Spleen (tissue), 11 donors: ENCODE measurements at regions not wholly inside any gene's neighbourhood (a gene's known extent, or its start where the extent isn't known, plus 50 kb on each side); places are given as distances from the start of the nearest gene placed in this dataset.

Experiments
- DNase-seq: peaks from one replicate; pipeline ENCODE4 v3.0.0-alpha.2; 2020
- H3K27ac ChIP-seq, 8 donors: fragments of 200-600 bp; sonication (generic) in 7 of 8; 1 replicate in 4 of 8; 2 replicates in 4 of 8; pipeline versions ENCODE4 v1.5.0 to v1.8.0; 2016 to 2021; ENCODE audit warnings: inconsistent platforms in 4 of 8, mild to moderate bottlenecking in 4 of 8, moderate library complexity in 1 of 8
- H3K27me3 ChIP-seq, 7 donors: fragments of 200-600 bp; sonication (generic) in 6 of 7; replicated peaks in 1 of 7; 1 replicate in 4 of 7; 2 replicates in 3 of 7; pipeline versions ENCODE4 v1.5.0 to v1.8.0; 2016 to 2021; ENCODE audit warnings: inconsistent platforms in 3 of 7, mild to moderate bottlenecking in 1 of 7
- H3K36me3 ChIP-seq, 6 donors: fragments of 200-600 bp; sonication (generic) in 5 of 6; 1 replicate in 4 of 6; 2 replicates in 2 of 6; pipeline versions ENCODE4 v1.5.0 to v1.8.0; 2016 to 2021; ENCODE audit warnings: inconsistent platforms in 2 of 6
- H3K4me1 ChIP-seq, 6 donors: fragments of 200-600 bp; sonication (generic) in 5 of 6; 1 replicate in 3 of 6; 2 replicates in 3 of 6; pipeline versions ENCODE4 v1.5.0 to v1.8.0; 2016 to 2021; ENCODE audit warnings: inconsistent platforms in 3 of 6
- H3K4me3 ChIP-seq, 8 donors: fragments of 200-600 bp; sonication (generic) in 7 of 8; 1 replicate in 4 of 8; 2 replicates in 4 of 8; pipeline versions ENCODE4 v1.5.0 to v1.8.0; 2016 to 2021; ENCODE audit warnings: inconsistent platforms in 4 of 8, mild to moderate bottlenecking in 4 of 8, moderate library complexity in 2 of 8
- H3K9me3 ChIP-seq, 8 donors: fragments of 200-600 bp; sonication (generic) in 7 of 8; 1 replicate in 4 of 8; 2 replicates in 4 of 8; pipeline versions ENCODE4 v1.5.0 to v1.8.0; 2016 to 2021; ENCODE audit warnings: inconsistent platforms in 4 of 8
- CTCF ChIP-seq, 11 experiments: fragments of 200-600 bp in 7 of 11; fragments of 450-650 bp in 4 of 11; sonication (generic) in 4 of 11; IDR thresholded peaks in 8 of 11; conservative IDR thresholded peaks in 3 of 11; 1 replicate in 7 of 11; 2 replicates in 4 of 11; pipeline versions ENCODE4 v1.4.0 to v1.8.0; 2016 to 2021; ENCODE audit warnings: antibody characterized with exemption in 11 of 11, inconsistent platforms in 4 of 11, mild to moderate bottlenecking in 1 of 11
- POLR2A ChIP-seq, 3 donors: fragments of 450-650 bp; IDR thresholded peaks; one replicate each; pipeline ENCODE4 v1.5.1; 2017; ENCODE audit warnings: antibody characterized with exemption in 3 of 3, mild to moderate bottlenecking in 1 of 3
- POLR2AphosphoS5 ChIP-seq, 3 donors: sonication (generic); formaldehyde crosslinking; IDR thresholded peaks; one replicate each; pipeline ENCODE4 v1.5.1; 2017; ENCODE audit warnings: antibody characterized with exemption in 3 of 3
- WGBS, 5 donors: extraction: QIAGEN DNeasy Blood & Tissue Kit in 3 of 5; methylation state at CpG; one replicate each; pipeline versions ENCODE4 v1.1.5 to v1.1.7; 2013 to 2018; 5-methylcytosine and 5-hydroxymethylcytosine counted together
- intact Hi-C: fragments of 100-400 bp; cut with DNase I; formaldehyde crosslinking; loops from one replicate; pipeline ENCODE4 v1.15.0; 2023; ENCODE audit warnings: low total_unique reads
- donor health status: healthy with polysubstance abuse.
- donor health status: DM: no; HTN: no; CAD: no; lungs with moderate emphysema.
- donor health status: DM: no; HTN: no; CAD: no.
- donor health status: Bipolar disorder and iron deficiency.
- donor health status: healthy.
- donor health status: DM: no; HTN: no; CAD: no.
- donor health status: DM: yes; HTN: yes; CAD: no.

DNA sequence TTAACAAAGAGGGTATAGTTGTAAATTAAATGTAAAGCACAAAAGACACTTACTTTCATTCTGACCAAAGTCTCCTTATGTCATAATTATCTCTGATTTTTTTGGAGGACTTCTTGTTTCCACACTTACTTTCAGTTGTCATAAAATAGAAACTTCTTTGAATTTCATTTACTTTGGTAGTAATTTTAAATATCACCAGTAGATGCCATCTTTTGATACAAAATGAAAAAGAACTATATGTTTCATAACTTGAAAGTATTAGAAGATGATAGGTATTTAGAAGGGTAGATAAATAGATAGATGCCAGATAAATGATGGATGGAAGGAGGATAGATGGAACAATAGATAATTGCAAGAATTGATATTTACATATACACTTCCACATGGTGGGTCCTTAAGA lies 1865.3 kb upstream of the CDH9 start:
- no peak overlapping the region for H3K4me3 ChIP-seq
- no peaks in the 10 kb centered on the region for H3K36me3 ChIP-seq
- H3K9me3 ChIP-seq = peaks cover 0 to 12% (median 3%) of the 10 kb centered on the region in 8 donors
- H3K4me1 ChIP-seq = no peaks in the 10 kb centered on the region
- H3K27ac ChIP-seq = no peak overlapping the region
- H3K27me3 ChIP-seq = no peaks in the 10 kb centered on the region
- TF ChIP-seq POLR2A (IDR thresholded peaks at IDR 0.05) (no peak), POLR2AphosphoS5 (IDR thresholded peaks at IDR 0.05) (no peak), CTCF (IDR thresholded peaks at IDR 0.05 in 8 of 11, conservative IDR thresholded peaks at IDR 0.05 in 3 of 11) (no peak)
- DNase-seq = no peak
- intact Hi-C loops = no loop called here

- peaks cover 0 to 24% (median 11%) of the 10 kb centered on the region in 8 donors for H3K9me3 ChIP-seq
- no peak for TF ChIP-seq POLR2A (IDR thresholded peaks at IDR 0.05)
- no peaks in the 10 kb centered on the region for H3K27me3 ChIP-seq
- H3K27ac ChIP-seq = no peak overlapping the region
- H3K4me3 ChIP-seq = no peak overlapping the region
- no peak for DNase-seq
- intact Hi-C loops = no loop called here
- no peaks in the 10 kb centered on the region for H3K4me1 ChIP-seq
- H3K36me3 ChIP-seq = no peaks in the 10 kb centered on the region
These were observed 1858.6 kb upstream of the CDH9 start for GRCh38 chr5:28896949-28897348.

GRCh38 chr5:28880936-28881335 lies 1842.5 kb upstream of the CDH9 start:
- Histone ChIP-seq H3K36me3 (no peaks in the 10 kb centered on the region), H3K27me3 (no peaks in the 10 kb centered on the region), H3K4me3 (no peak overlapping the region), H3K27ac (no peak overlapping the region), H3K9me3 (peaks cover 0 to 45% (median 34%) of the 10 kb centered on the region in 8 donors), H3K4me1 (no peaks in the 10 kb centered on the region)
- intact Hi-C loops = no loop called here
- no peak for TF ChIP-seq POLR2A (IDR thresholded peaks at IDR 0.05)
- no peak for TF ChIP-seq POLR2AphosphoS5 (IDR thresholded peaks at IDR 0.05)
- no peak for TF ChIP-seq CTCF (IDR thresholded peaks at IDR 0.05 in 8 of 11, conservative IDR thresholded peaks at IDR 0.05 in 3 of 11)
- DNase-seq = no peak
- 84 to 100% (median 93%) methylated on average over 1 of the region's 1 CpG for WGBS, 5 donors

- H3K9me3 ChIP-seq = peaks cover 0 to 26% (median 14%) of the 10 kb centered on the region in 8 donors
- intact Hi-C loops = no loop called here
- H3K36me3 ChIP-seq = no peaks in the 10 kb centered on the region
- H3K27ac ChIP-seq = no peak overlapping the region
- no peaks in the 10 kb centered on the region for H3K4me1 ChIP-seq
- H3K27me3 ChIP-seq = no peaks in the 10 kb centered on the region
- H3K4me3 ChIP-seq = no peak overlapping the region
- TF ChIP-seq CTCF (IDR thresholded peaks at IDR 0.05 in 8 of 11, conservative IDR thresholded peaks at IDR 0.05 in 3 of 11) (no peak), POLR2A (IDR thresholded peaks at IDR 0.05) (no peak), POLR2AphosphoS5 (IDR thresholded peaks at IDR 0.05) (no peak)
- no peak for DNase-seq
These were observed 1838.7 kb upstream of the CDH9 start for GRCh38 chr5:28877050-28877449.

DNA sequence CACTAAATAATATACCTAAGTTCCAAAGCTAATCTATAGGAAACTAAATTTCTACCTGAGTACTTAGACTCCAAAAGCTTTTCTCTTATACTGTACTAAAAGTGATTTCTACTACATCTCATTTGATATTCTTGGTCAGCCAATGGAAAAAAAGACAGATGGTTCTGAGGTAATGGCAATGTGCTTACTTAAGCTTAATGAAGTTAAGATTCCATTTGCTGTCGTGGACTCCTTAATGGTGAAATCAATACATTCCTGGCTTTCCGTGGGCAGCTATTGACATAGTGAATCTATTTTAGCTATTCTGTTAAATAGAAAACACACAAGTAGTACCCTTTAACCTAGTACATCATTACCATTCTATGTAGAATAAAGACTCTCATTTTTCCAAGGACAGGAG lies 1825.6 kb upstream of the CDH9 start:
- TF ChIP-seq CTCF (IDR thresholded peaks at IDR 0.05 in 8 of 11, conservative IDR thresholded peaks at IDR 0.05 in 3 of 11) = no peak
- TF ChIP-seq POLR2AphosphoS5 (IDR thresholded peaks at IDR 0.05) = no peak
- no peak for TF ChIP-seq POLR2A (IDR thresholded peaks at IDR 0.05)
- 74 to 85% (median 80%) methylated on average over 2 of the region's 2 CpGs for WGBS, 5 donors
- H3K4me3 ChIP-seq = no peak overlapping the region

More for the DNA sequence above, 1825.6 kb upstream of the CDH9 start:
- Histone ChIP-seq H3K9me3 (peaks cover 0 to 12% (median 0%) of the 10 kb centered on the region in 8 donors), H3K27me3 (no peaks in the 10 kb centered on the region), H3K27ac (no peak overlapping the region), H3K4me1 (no peaks in the 10 kb centered on the region), H3K36me3 (no peaks in the 10 kb centered on the region)
- no peak for DNase-seq
- intact Hi-C loops = no loop called here
